ENCODE measurements at regions not wholly inside any gene's neighbourhood (a gene's known extent, or its start where the extent isn't known, plus 50 kb on each side); places are given as distances from the start of the nearest gene placed in this dataset.

DNA sequence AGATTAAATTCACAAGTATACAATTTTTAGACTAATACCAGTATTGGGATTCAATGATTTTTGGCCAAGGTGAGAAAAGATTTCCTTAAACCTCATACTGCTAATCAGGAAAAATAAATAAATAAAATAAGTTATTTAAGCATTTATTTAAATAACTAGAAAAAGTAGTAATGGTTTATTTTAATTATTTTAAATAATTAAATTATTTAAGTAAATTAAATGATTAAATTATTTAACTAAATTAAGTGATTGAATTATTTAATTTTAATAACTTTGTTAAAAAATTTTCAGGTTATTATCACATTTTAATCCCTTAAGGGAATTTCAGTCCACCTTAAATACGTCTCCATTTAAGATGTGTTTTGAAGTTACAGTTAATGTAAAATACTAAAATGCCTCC lies 1831.5 kb upstream of the MIR17HG start:
- no peak for TF ChIP-seq POLR2AphosphoS5 (IDR thresholded peaks at IDR 0.05; ENCODE audit: low read depth, low read length)
- no peak for TF ChIP-seq POLR2A (IDR thresholded peaks at IDR 0.05; ENCODE audit: low read depth, low read length)
- TF ChIP-seq TAF1 (IDR thresholded peaks at IDR 0.05; ENCODE audit: borderline replicate concordance, low read depth, low read length) = no peak

All from GM12892 (cell line).